GM12873 (cell line): ENCODE measurements at regions not wholly inside any gene's neighbourhood (a gene's known extent, or its start where the extent isn't known, plus 50 kb on each side); places are given as distances from the start of the nearest gene placed in this dataset.

Experiments
- TF ChIP-seq, protein P1 (sequence below): IDR thresholded peaks from 2 replicates; pipeline ENCODE4 v1.5.1; 2012; ENCODE audit warnings: low read depth, mild to moderate bottlenecking, moderate library complexity, low read length, control low read depth; ENCODE audit not compliant: insufficient read depth; ENCODE audit errors: missing control alignments

- TF ChIP-seq, protein P1, sequence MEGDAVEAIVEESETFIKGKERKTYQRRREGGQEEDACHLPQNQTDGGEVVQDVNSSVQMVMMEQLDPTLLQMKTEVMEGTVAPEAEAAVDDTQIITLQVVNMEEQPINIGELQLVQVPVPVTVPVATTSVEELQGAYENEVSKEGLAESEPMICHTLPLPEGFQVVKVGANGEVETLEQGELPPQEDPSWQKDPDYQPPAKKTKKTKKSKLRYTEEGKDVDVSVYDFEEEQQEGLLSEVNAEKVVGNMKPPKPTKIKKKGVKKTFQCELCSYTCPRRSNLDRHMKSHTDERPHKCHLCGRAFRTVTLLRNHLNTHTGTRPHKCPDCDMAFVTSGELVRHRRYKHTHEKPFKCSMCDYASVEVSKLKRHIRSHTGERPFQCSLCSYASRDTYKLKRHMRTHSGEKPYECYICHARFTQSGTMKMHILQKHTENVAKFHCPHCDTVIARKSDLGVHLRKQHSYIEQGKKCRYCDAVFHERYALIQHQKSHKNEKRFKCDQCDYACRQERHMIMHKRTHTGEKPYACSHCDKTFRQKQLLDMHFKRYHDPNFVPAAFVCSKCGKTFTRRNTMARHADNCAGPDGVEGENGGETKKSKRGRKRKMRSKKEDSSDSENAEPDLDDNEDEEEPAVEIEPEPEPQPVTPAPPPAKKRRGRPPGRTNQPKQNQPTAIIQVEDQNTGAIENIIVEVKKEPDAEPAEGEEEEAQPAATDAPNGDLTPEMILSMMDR: no peak
Observed at GRCh38 chr1:217313096-217313495, 317.8 kb downstream of the GPATCH2 start.

- TF ChIP-seq, protein P1: peak; percentile 28
Observed at GRCh38 chr1:217311766-217312165, 319.1 kb downstream of the GPATCH2 start.

- TF ChIP-seq, protein P1: no peak
Observed at GRCh38 chr1:217311269-217311668, 319.6 kb downstream of the GPATCH2 start.

DNA sequence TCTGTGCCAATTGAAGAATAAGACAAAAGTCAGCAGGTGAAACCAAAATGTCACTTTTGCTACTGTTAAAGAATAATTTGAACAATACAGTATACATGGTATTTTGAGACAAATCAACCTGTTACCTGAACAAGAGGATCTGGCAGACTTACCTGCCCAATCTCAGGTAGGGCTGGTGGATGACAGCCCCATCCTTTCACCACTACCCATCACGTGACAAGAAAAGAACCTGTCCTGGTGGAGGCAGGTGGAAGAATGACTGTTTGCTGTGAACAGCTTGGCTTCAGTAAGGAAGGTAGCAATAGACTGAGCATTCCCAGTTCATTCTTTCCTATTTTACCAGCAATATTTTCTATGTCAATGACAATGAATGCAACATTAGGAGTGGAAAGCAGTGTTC lies 349.6 kb downstream of the GPATCH2 start:
- TF ChIP-seq, protein P1: no peak

DNA sequence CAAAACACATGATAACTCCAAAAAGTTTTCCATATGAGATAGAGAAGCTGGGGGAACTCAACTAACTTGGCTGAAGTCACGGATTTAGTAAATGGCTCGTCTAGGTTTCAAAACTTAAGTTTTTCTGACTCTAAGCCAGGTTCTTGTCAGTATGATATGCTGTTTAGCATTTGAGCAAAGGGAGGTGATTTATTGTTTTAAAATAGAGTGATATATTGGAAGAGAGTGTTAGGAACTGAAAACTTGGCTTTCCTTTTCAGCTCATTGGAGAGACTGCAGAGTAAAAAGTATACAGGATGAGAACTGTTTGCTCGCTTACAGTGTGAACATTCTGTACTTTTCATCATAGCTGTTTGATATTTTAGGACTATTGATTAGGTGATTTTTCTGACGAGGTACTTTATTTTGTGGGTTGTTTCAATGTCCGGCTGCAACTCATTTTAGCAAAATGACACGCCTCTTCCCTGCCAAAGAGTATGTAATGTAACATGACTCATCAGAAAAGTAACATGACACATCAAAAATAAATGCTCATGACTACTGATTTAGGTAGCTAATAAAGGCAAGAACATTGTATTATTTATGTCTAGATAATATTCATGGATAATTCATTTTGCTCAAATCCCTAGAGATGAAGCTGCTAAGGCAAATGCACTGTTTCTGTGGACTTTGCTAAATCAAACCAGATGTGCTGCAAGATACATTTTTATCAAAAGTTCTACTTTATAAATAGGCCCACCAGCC lies 355.1 kb downstream of the GPATCH2 start:
- TF ChIP-seq, protein P1: no peak

DNA sequence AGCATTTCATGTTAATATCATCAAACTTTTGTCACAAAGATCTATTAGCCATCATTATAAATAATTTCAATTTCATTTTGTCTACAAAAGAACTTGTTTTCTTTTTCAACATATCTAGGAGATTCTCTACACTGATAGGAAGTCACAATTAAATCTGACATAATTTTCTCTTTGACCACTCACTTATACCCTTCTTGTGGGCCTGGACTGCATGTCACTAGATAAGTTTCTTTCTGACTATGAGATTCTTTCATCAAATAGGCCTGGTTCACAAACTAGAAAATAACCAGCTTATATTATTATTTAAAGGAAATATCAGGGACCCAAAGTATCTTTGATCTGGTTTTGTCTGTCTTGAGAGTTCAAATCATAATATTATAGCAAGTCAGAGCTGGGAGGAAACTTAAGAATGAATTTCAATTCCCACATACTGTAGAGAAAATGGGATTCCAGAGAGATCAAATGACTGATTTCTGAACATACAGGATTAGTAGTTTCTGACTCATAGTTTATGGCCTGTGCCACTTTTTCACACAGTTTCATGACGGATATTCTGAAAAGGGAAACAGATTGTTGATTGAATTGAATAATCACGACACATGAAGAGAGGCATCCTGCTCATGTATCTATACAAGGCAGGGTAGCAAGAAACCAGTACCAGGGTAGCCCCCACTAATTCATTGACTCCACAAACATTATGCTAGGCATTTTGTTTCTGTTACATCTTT lies 355.8 kb downstream of the GPATCH2 start:
- TF ChIP-seq, protein P1: no peak

GRCh38 chr1:217274416-217274815 lies 356.5 kb downstream of the GPATCH2 start:
- TF ChIP-seq, protein P1: no peak
